HG03558 (cell line): ENCODE measurements at regions not wholly inside any gene's neighbourhood (a gene's known extent, or its start where the extent isn't known, plus 50 kb on each side); places are given as distances from the start of the nearest gene placed in this dataset.

Experiments used
- ATAC-seq: cut with Tn5 transposase; IDR thresholded peaks from one replicate; pipeline ENCODE4 v1.9.1; 2021; ENCODE audit warnings: moderate number of reproducible peaks; ENCODE audit not compliant: unreplicated experiment; ENCODE audit errors: extremely low read depth

DNA sequence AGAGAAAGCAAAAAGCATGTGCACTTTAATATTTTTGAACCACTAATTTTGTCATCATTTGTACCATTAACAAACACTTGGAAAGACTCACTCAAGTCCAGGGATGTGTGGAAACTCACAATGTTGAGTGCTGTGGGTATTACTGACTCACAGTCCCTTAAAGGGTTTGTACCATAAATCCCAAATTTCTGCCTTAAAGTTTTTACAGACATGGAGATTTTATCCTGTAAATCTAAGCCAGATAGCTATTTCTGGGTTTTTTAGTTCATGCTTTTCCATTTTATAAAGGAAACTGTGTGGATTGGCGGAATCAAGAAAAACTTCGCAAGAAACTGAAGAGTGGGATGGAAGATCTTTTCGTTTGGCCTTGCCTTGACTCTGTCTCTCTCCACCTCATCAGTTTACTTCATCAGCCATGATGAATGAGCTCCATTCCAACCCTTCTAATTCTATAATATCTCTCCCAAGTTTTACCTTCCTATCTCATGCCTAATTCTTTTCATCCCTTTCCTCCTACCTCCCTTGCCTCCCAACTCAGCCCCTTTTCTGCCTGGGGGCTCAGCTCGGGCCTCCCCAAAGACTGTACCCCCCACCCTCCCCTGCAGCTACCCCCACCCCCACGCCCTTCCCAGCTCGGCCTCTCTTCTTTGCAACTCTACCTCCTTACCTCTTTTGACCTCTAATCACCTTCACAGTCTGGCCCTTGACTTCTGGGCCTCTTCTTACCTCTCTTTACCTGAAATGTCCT, 218.5 kb upstream of the MKLN1 start:
- ATAC-seq = no peak

DNA sequence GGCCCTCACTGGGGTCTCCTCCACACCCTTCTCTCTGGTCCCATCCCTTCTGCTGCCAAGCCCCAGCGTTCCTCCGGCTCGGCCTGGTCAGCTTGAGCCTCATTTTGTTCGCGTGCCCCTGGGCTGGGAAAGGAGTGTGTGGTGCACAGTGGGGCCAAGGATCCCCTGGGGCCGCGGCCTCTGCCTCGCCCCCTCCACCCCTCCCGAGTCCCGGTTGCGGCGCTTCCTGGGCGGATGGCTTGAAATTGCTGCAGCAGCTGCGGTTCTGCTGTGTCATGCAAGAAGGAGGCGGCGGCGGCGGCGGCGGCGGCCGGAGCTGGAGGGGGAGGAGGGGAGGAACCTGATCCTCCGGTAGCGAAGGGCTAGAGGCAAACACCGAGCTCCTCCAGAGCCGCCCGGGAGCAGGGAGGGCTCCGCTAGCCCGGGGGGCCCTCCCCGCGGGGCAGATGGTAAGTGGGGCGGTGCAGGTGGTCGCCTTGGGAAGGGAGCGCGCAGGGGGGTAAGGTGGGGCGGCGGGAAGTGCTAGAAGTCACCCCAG, 217.8 kb upstream of the MKLN1 start:
- ATAC-seq = no peak

DNA sequence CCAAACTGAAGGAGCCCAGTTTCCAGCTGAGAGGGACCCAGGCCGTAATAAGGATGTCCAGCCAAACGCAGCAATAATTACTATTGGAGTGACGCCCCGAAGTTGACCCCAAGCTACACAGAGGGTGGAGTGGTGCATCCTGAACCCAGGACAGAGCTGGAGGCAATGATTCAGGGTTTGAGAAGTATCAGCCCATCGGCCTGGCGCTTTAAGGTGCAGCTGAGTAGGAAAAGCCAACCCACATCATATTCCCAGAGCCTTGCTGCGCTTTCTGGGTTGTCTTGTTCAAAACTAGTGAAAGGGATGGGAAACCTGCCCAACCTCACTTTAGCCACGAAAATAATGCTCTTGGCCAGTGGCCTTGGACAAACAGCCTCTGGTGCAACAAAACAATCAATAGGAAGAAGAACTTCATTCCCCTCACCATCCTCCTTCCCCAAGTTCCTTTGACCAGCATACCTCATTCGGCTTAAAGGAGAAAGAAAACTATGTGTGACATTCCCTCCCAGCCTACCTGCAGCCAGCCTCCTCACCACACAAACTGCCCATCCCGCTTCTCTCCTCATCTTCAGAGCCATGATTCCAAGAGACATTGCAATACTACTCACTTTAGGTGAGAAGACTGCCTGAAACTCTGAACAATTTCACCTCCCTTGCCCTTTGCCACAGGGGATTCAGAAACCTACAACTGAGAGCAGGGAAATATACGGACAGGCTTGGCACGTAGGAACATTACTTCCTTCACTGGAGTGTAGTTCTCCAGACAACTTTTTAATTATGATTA, 217.2 kb upstream of the MKLN1 start:
- ATAC-seq = no peak

DNA sequence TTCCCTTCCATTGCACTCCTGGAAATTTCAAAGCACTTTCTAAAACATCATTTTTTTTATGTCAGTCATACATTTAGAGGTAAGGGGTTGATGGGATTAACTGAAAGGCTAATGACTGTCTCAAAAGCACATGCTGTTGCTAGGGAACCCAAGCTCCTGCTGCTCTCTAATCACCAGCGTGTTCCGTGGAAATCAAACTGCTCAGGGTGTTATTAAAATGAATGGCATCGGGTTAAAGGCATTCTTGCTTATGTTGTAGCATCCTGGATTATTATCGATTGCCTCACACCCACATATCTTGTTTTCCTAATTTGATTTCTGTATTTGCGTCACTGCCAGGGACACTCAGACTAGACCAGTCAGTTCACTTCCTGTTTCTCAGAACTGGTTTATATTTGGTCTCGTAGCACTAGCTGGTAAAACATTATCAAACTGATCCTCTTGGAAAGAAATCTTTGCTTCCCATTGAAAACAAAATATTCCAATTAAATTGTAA, 216.5 kb upstream of the MKLN1 start:
- ATAC-seq = no peak

DNA sequence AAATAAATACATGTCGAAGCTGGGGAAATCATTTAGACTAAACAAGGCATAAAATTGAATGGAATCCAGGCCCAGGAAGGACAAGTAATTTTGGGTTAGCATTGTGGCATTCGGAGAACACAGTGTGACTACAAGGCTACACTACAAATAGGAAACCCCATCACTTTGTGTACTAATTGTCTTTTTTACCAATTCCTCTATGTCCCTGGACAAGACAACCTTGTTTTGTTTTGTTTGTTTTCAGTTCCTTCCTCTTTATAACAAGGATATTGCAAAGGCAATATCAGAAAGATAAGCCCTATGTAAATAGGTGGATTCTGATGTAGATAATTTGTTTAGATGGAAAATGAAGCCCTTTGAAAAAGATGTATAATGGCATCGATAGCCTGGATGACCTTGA, 215.9 kb upstream of the MKLN1 start:
- ATAC-seq = no peak

DNA sequence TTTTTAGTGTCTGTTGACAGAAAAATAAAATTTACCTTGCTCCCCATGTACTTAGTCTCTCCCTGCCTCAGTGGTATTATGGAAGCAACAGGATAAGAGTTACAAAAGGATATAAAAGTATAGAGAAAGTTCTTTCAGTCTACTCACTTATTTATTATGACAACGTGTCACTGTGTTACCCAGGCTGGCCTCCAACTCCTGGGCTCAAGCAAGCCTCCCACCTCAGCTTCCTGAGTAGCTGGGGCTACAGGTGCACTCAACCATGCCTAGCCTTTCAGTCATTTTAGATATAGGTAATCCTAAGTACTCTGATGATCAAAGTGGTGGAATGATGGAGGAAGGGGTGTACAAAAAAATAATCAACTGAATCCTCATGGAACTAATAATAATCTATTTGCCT, 215.2 kb upstream of the MKLN1 start:
- ATAC-seq = no peak

DNA sequence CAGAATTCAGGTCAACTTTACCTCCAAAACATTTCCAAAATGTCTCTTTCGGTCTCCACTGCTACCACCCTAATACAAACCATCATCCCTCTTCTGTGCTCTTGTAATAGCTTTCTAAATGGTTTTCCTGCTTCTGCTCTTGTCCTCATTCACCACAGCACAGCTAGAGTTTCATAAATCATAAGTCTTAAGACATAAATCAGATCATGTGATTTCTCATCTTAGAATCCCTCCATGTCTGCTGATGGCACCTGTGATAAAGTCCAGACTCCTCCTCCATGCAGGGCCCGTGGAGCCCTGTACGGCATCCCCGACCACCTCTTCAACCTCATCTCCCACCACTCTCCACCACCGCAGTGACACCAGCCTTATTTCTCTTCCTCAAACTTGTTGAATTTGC, 212.3 kb upstream of the MKLN1 start:
- ATAC-seq = no peak

DNA sequence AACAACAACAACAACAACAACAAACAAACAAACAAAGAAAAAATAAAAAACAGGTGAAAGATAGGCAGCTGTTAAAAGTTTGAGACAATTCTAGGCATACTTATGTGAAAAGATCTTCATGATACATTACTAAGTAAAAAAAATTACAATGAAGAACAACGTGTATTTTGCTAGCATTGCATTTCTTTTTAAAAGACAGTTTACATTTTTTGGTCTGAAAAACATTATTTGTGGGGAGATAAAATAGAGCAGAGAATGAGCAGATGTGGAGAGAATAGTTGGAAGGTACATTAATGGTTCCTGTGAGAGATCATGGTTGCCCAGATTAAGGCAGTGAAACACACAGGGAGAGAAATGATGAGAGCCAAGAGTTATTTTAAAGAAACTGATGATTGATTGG, 210.2 kb upstream of the MKLN1 start:
- ATAC-seq = no peak

DNA sequence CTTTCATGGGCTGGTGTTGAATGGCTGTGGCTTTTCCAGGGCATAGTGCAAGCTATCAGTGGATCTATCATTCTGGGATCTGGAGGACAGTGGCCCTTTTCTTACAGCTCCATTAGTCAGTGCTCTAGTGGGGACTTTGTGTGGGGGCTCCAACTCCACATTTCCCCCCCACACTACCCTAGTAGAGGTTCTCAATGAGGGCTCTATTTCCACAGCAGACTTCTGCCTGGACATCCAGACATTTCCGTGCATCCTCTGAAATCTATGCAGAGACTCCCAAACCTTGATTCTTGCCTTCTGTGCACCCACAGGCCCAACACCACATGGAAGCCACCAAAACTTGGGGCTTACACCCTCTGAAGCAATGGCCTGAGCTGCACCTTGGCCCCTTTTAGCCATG, 208.3 kb upstream of the MKLN1 start:
- ATAC-seq = no peak

DNA sequence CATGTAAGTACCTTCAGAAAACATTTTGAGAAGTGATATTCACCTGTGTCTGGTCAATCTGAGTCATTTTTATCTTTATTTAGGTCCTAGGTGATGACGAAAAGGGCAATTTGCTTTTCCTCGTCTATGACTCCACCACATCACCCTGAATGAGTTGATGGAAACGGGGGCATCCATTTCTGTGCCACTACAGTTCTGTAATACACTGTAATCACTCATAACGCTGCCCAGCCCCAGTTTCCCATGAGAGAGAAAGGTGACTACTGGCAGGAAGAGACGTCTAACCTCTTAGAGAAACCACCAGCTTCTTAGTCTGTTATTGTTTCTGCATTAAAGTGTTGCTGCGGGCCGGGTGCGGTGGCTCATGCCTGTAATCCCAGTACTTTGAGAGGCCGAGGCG, 205.3 kb upstream of the MKLN1 start:
- ATAC-seq = no peak

DNA sequence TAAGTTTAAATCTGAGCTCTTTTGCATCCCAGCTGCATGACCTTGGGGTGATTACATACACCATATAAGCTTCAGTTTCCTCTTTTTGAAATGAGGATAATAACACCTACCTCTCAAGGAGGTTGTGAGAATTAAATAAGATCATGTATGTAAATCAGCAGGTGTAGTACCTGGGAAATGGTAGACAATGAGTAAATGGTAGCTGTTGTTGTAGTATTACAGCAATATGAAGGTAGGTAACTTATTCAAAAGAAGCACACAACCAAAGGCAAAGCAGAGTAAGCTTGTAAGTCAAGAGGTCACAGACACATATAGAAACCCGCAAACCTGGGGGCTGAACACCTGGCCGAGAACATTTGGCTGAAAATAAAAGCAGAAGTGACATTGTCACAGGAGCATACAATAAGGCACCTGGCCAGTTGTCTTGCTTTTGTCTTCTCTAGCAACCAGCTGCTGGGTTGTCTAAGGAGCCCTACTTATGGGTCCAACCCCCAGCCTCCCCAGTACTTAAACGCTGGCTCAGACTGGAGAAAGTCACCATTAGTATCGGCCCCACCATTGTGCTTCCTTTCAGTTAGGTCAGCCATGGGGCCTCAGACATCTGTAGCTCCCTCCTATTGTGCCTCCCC, 203.6 kb upstream of the MKLN1 start:
- peak; percentile 87 for ATAC-seq

DNA sequence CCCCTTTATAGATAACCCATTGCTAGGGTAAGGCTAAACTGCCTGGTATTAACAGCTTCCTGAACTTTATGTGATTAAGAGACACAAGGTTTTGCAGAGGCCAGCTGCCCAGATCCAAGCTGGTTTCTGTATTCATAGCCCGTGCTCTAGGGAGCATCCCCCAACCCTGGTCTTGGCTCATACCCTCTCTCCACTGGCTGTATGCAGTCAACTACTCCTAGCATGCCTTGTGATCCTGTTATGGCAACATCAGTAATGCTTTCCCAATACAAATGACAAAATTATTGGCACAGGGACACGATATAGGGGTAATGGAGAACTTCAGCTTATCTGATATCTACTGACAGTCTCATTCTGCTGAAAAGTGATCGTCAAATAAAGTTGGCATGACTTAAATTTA, 202.8 kb upstream of the MKLN1 start:
- no peak for ATAC-seq

DNA sequence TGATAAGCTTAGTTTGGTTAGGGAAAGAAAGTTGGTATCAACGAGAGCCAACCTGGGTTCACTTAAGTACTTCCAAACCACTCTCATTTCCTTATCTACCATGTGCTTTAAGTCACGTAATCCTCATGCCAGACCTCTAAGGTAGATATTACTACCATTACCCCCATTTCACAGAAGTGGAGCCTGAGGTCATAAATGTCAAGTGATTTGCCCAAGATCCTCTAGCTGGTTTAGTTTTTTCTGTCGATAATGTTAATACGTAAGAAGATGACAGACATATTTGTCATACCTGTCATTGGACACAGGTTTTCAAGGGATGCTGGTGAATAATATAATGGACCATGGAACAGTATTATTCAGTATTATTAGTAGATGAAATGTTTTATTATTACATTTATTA, 197.4 kb upstream of the MKLN1 start:
- ATAC-seq = no peak

DNA sequence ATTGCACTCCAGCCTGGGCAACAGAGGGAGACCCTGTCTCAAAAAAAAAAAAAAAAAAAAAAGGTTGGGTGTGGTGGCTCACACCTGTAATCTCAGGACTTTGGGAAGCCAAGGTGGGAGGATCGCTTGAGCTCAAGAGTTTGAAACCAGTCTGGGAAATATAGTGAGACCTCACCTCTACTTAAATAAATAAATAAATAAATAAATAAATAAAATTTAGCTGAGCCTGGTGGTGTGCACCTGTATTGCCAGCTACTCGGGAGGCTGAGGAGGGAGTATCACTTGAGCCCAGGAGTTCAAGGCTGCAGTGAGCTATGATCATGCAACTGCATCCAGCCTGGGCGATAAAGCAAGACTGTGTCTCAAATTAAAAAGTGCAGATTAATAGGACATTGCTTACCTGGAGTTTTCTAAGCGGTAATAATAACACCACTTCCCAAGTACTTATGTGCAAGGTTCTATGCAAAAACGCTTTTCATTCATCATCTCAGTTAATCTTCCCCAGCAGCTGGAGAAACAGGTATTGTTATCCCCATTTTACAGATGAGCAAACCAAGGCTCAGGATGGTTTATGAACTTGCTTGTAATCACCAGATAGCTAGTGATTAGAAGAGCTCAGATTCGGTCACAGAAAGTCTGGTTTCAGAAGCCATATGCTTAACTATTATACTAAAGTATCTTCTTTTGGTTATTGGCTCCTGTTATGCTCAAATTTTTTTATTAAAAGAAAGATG, 196.5 kb upstream of the MKLN1 start:
- no peak for ATAC-seq

DNA sequence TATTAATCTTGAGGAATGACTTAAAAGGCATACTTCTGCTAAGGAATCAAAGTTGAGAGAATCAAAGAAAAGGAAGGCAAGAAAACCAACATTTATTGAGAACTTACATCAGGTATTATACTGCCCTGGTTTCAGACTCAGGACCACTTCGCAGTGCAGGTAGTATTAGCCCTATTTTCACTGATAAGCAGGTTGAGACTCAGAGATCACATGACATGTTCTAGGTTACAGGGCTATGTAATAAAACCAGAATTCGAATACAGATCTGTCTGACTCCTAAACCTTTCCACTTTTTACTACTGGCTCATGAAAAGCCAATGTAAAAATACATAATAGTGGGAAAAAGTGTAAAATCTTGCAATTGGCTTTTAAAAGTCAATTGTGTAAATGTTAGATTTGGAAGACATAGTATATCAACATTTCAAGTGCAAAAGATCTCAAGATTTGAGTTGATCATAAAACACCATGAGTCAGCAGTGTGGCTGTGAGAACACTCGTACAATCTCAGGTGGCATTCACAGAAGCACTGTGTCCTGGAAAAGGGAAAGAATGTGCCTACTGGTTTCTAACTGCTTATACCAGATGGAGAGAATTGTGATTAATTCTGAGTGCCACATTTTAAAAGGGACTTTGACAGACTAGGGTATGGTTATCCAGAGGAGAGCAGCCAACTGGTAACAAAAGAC, 195.8 kb upstream of the MKLN1 start:
- no peak for ATAC-seq

DNA sequence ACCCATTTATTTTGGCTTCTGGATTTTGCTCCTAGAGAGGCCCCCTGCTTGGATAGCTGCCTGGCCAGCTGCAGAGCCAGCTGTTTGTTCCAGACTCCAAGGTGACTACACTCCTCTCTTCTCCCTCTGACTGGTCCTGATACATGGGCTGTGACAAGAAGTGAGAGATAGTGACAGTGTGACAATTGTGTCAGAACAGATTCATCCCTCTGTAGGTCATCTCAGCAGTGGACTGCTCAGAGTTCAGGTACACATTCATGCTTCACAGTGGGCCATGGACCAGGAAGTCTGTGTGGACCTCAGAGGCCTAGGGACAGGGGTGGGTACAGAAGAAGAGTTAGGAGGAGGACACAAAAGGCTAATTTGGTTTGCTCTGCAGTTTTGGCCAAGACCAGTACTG, 188.2 kb upstream of the MKLN1 start:
- ATAC-seq = no peak

DNA sequence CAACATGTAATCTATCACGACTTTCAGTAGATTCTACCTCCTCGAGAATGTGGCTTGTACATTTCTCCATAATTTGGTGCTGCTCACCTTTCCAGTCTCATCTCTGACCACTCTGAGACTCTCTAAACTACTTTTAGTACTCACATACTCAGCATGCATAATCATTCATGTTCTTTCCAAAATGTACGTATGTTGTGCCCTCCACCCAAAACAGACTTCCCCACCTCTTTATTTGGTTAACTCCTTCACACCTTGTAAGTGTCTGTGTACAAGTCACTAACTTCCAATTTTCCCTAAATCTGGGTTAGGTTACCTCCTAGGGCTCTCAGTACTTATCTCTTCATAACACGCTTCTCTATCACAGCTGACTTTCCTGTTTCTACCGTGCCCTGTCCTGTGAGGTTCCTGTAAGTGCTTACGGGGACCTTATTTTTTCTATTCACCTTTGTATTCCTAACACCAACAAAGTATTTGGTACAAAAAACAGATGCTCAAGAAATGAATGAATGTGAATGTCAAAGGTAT, 186.2 kb upstream of the MKLN1 start:
- ATAC-seq = no peak

DNA sequence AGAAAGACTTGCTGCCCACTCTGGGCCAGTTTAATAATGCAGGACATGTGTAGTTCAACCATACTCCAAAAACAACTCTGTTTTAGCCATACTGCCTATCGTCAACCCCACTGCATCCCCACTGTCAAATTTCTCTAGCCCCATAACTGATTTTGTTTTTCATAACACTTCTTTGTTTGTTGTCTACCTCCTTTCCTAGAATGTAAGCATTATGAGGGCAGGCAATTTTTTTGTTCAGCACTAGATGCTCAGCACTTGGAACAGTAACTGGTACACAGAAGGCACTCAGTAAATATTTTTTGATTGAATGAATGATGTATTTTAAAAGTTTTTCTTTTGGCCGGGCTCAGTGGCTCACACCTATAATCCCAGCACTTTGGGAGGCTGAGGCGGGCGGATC, 183.8 kb upstream of the MKLN1 start:
- ATAC-seq = no peak

DNA sequence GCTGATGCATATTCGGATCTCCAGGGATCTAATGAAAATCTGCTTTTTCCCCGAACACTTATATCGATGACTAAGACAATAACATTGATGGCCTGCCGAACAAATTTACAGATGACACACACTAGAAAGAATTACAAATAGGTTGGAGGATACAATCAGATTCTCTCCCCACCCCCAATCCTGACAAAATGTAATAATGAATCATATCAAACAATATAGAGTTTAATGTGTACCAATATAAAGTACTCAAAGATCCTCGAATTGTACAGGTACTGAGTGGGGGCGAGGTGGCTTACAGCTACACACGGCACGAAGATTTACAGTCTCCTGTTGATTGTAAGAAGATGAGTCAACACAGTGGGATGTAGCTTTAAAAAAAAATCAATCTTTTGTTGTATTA, 182.7 kb upstream of the MKLN1 start:
- no peak for ATAC-seq

DNA sequence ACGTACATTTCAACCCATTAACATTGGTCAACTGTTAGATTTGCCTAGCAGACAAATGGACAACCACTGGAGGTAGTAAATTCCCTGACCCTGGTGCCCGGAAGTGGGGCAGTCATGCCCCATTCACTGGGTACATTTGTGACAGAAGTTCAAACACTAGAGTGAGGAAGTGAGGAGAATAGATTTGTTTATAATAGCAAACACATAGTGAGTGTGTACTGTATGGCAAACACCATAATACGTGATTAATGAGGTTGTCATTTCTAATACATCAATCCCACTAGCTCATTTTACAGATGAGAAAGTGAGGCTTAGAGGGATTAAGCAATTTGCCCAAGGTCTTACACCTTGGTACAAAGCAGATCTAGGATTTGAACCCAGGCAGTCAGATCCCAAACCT, 181.9 kb upstream of the MKLN1 start:
- no peak for ATAC-seq
